HL-60 (cell line): ENCODE measurements at regions not wholly inside any gene's neighbourhood (a gene's known extent, or its start where the extent isn't known, plus 50 kb on each side); places are given as distances from the start of the nearest gene placed in this dataset.

Experiments
- DNase-seq, 2 experiments: peaks; one replicate each; pipeline ENCODE4 v3.0.0-alpha.2; 2010 to 2020; ENCODE audit warnings: low read depth in 1 of 2, low spot score in 1 of 2
- H3K27ac ChIP-seq: fragments of 250-450 bp; sonication (Bioruptor Pico); replicated peaks from 2 replicates; pipeline ENCODE4 v1.5.1; 2020; ENCODE audit warnings: mild to moderate bottlenecking, moderate library complexity
- H3K27me3 ChIP-seq: fragments of 250-450 bp; sonication (Bioruptor Pico); 2 replicates; pipeline ENCODE4 v1.5.1; 2021; ENCODE audit warnings: mild to moderate bottlenecking, moderate library complexity; ENCODE audit not compliant: insufficient read depth, poor library complexity, severe bottlenecking
- H3K4me3 ChIP-seq: replicated peaks from 2 replicates; pipeline ENCODE4 v1.5.1; 2011; ENCODE audit warnings: mild to moderate bottlenecking, control low read depth, low read length; ENCODE audit not compliant: insufficient read depth
- GABPA ChIP-seq: IDR thresholded peaks from 2 replicates; pipeline ENCODE4 v1.6.1; 2012; ENCODE audit warnings: low read depth
- POLR2AphosphoS5 ChIP-seq: IDR thresholded peaks from 2 replicates; pipeline ENCODE4 v1.6.1; 2012; ENCODE audit warnings: low read depth
- SPI1 ChIP-seq: IDR thresholded peaks from 2 replicates; pipeline ENCODE4 v1.6.1; 2012; ENCODE audit warnings: low read depth, mild to moderate bottlenecking, borderline replicate concordance
- TF ChIP-seq, protein P1 (sequence below): IDR thresholded peaks from one replicate; pipeline ENCODE4 v1.5.1; 2011; ENCODE audit warnings: low read length, control low read depth, inconsistent platforms; ENCODE audit not compliant: insufficient read depth
- TF ChIP-seq, protein P2 (sequence below): IDR thresholded peaks from 2 replicates; pipeline ENCODE4 v1.6.1; 2012; ENCODE audit warnings: low read depth; ENCODE audit not compliant: insufficient replicate concordance

DNA sequence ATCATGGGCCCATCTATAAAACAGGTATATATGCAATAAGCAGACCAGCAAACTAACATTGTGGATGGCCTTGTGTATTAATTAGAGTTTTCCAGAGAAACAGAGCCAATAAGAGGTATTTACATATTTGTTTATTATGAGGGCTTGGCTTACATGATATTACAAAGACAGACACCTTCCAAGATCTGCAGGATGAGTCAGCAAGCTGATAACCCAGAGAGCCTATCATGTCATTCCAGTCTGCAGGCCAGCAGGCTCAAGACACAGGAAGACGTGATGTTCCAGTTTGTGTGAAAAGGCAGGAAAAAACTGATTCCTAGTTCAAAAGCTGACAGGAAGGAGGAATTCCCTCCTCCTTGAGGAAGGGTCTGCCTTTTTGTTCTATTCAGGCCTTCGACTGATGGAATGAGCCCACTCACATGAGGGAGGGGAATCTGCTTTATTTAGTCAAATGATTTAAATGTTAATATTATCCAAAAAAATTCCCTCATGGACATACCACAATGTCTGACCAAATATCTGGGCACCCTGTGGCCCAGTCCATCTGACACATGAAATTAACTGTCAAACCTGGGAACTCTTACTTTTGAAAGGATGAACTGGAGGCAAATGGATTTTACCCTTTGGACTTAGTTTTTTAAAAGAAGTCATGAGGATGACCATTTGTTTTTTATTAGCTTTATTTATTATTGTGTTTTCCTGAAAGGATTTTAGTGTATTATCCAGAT lies 161.2 kb upstream of the CHD1 start:
- no peak for DNase-seq

DNA sequence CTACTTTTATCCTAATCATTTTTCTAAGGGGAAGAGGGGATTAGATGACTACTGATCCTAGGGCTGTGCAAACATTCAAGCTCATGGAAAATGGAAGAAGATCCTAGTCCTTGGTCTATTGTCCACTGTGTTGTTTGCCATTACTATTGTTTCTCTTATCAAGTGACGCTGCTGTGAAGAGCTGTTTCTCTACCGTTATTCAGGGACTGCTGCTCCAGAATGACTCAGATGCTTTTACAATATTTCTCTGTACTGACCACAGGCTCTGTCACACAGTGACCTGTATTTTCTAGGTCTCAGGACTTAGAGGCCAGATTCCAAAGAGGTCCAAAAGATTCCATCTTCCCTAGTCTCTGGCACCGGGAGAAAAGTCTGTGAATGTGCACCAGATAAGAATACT lies 159.5 kb upstream of the CHD1 start:
- DNase-seq, result no peak
- no peak overlapping the region for H3K27ac ChIP-seq

More for the DNA sequence above, 161.2 kb upstream of the CHD1 start:
- TF ChIP-seq GABPA (no peak), SPI1 (no peak), POLR2AphosphoS5 (no peak)
- TF ChIP-seq, protein P1, sequence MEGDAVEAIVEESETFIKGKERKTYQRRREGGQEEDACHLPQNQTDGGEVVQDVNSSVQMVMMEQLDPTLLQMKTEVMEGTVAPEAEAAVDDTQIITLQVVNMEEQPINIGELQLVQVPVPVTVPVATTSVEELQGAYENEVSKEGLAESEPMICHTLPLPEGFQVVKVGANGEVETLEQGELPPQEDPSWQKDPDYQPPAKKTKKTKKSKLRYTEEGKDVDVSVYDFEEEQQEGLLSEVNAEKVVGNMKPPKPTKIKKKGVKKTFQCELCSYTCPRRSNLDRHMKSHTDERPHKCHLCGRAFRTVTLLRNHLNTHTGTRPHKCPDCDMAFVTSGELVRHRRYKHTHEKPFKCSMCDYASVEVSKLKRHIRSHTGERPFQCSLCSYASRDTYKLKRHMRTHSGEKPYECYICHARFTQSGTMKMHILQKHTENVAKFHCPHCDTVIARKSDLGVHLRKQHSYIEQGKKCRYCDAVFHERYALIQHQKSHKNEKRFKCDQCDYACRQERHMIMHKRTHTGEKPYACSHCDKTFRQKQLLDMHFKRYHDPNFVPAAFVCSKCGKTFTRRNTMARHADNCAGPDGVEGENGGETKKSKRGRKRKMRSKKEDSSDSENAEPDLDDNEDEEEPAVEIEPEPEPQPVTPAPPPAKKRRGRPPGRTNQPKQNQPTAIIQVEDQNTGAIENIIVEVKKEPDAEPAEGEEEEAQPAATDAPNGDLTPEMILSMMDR, result no peak
- TF ChIP-seq, protein P2, sequence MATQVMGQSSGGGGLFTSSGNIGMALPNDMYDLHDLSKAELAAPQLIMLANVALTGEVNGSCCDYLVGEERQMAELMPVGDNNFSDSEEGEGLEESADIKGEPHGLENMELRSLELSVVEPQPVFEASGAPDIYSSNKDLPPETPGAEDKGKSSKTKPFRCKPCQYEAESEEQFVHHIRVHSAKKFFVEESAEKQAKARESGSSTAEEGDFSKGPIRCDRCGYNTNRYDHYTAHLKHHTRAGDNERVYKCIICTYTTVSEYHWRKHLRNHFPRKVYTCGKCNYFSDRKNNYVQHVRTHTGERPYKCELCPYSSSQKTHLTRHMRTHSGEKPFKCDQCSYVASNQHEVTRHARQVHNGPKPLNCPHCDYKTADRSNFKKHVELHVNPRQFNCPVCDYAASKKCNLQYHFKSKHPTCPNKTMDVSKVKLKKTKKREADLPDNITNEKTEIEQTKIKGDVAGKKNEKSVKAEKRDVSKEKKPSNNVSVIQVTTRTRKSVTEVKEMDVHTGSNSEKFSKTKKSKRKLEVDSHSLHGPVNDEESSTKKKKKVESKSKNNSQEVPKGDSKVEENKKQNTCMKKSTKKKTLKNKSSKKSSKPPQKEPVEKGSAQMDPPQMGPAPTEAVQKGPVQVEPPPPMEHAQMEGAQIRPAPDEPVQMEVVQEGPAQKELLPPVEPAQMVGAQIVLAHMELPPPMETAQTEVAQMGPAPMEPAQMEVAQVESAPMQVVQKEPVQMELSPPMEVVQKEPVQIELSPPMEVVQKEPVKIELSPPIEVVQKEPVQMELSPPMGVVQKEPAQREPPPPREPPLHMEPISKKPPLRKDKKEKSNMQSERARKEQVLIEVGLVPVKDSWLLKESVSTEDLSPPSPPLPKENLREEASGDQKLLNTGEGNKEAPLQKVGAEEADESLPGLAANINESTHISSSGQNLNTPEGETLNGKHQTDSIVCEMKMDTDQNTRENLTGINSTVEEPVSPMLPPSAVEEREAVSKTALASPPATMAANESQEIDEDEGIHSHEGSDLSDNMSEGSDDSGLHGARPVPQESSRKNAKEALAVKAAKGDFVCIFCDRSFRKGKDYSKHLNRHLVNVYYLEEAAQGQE, result no peak
- H3K4me3 ChIP-seq, result no peak overlapping the region
- H3K27me3 ChIP-seq, result no peaks in the 10 kb centered on the region
- no peak overlapping the region for H3K27ac ChIP-seq

DNA sequence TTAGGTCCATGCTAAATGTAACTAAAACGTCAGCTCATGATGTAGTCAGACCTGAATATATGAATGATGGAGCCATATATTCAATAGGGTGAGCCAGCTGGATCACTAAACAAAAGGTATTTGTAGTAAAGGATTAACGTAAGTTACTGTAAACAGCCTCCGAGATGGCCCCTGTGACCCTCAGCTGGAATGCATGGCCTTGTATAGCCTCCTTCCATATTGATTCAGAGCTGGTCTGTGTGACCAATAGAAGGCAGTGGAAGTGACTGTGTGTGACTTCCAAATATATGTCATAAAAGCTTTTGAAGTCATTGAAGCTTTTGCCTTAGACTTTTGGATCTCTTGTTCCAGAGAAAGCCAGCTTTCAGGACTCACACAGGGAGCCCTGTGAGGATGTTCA lies 154.4 kb upstream of the CHD1 start:
- no peak overlapping the region for H3K27ac ChIP-seq
- H3K27me3 ChIP-seq, result no peaks in the 10 kb centered on the region
- no peak overlapping the region for H3K4me3 ChIP-seq
- no peak for TF ChIP-seq SPI1
- TF ChIP-seq, protein P1, result no peak
- no peak for TF ChIP-seq GABPA
- TF ChIP-seq, protein P2, result no peak
- no peak for TF ChIP-seq POLR2AphosphoS5
- DNase-seq, result no peak

More for the DNA sequence above, 159.5 kb upstream of the CHD1 start:
- TF ChIP-seq, protein P1, result no peak
- TF ChIP-seq, protein P2, result no peak
- TF ChIP-seq POLR2AphosphoS5, result no peak
- no peak for TF ChIP-seq SPI1
- TF ChIP-seq GABPA, result no peak
- Histone ChIP-seq H3K27me3 (no peaks in the 10 kb centered on the region), H3K4me3 (no peak overlapping the region)
